Dendritic cell treated with granulocyte-macrophage colony-stimulating factor and Interleukin-4, amounts not matched to agents 40 ng/mL and 50 ng/mL, for 4 days (primary cell): ENCODE measurements at regions not wholly inside any gene's neighbourhood (a gene's known extent, or its start where the extent isn't known, plus 50 kb on each side); places are given as distances from the start of the nearest gene placed in this dataset.

ENCODE experiments used
- H3K27ac Mint-ChIP-seq: one replicate; pipeline ENCODE4 v1.8.0; 2022; ENCODE audit warnings: mild to moderate bottlenecking, mixed read lengths
- H3K27me3 Mint-ChIP-seq: one replicate; pipeline ENCODE4 v1.8.0; 2022; ENCODE audit warnings: mild to moderate bottlenecking, mixed read lengths
- H3K36me3 Mint-ChIP-seq: one replicate; pipeline ENCODE4 v1.8.0; 2022; ENCODE audit warnings: low read depth, mixed read lengths
- H3K4me1 Mint-ChIP-seq: one replicate; pipeline ENCODE4 v1.8.0; 2022; ENCODE audit warnings: low read depth, mixed read lengths
- H3K4me3 Mint-ChIP-seq: one replicate; pipeline ENCODE4 v1.8.0; 2022; ENCODE audit warnings: mild to moderate bottlenecking, moderate library complexity, mixed read lengths
- H3K9me3 Mint-ChIP-seq: one replicate; pipeline ENCODE4 v1.8.0; 2022; ENCODE audit warnings: mixed read lengths
- intact Hi-C: fragments of 100-400 bp; cut with micrococcal nuclease; formaldehyde crosslinking; loops from one replicate; pipeline ENCODE4 v1.15.0; 2022

DNA sequence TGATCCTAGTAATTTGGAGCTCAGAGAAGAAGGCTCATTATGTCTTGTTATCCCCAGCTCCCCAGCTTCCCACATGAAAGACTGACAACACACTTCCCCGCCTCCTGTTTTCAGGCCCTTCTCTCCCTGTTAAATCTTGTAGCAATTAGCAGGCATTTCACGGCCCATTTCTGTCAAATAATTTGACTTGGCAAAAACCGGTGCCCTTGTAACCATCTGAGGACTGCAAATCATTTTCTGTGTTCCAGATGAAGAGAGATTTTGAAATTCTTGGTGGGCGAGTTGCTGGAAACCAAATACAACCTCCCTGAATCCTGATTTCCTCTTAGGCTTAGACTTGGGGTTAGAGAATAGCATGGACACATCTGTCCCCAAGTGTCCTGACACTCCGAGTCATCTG is 109.7 kb downstream of the MSX2 start:
- H3K4me1 Mint-ChIP-seq = no peaks in the 10 kb centered on the region
- H3K4me3 Mint-ChIP-seq = no peak overlapping the region
- peaks cover 5% of the 10 kb centered on the region for H3K27me3 Mint-ChIP-seq
- H3K9me3 Mint-ChIP-seq = no peaks in the 10 kb centered on the region
- intact Hi-C loops = no loop called here
- no peaks in the 10 kb centered on the region for H3K36me3 Mint-ChIP-seq
- H3K27ac Mint-ChIP-seq = no peak overlapping the region

- intact Hi-C loops = no loop called here
- Mint-ChIP-seq H3K27ac (no peak overlapping the region), H3K27me3 (no peaks in the 10 kb centered on the region), H3K4me3 (no peak overlapping the region), H3K36me3 (no peaks in the 10 kb centered on the region), H3K4me1 (no peaks in the 10 kb centered on the region), H3K9me3 (no peaks in the 10 kb centered on the region)
Measured at GRCh38 chr5:174832811-174833210, 108.4 kb downstream of the MSX2 start.

DNA sequence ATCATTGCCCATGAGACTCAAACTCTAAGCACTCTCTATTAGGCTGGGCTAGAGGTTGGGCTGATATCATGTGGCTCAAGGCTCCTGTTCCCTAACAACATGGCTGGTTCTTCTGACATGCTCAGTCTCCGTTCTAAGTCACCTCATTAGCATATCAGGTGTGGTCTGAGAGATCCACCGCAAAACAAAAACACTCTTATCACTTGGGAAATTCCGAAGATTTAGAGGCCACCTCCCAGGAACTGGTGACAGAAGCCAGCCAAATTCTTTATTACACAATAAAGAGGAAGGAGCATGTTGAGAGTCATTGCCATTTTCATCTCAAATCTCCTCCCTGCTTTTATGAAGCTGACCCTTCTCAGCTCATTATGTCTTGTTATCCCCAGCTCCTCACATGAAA is 107.6 kb downstream of the MSX2 start:
- Mint-ChIP-seq H3K4me3 (no peak overlapping the region), H3K4me1 (no peaks in the 10 kb centered on the region), H3K36me3 (no peaks in the 10 kb centered on the region), H3K27me3 (no peaks in the 10 kb centered on the region), H3K9me3 (no peaks in the 10 kb centered on the region), H3K27ac (no peak overlapping the region)
- intact Hi-C loops = no loop called here

- Mint-ChIP-seq H3K27me3 (no peaks in the 10 kb centered on the region), H3K27ac (no peak overlapping the region), H3K36me3 (no peaks in the 10 kb centered on the region), H3K9me3 (no peaks in the 10 kb centered on the region), H3K4me3 (no peak overlapping the region), H3K4me1 (no peaks in the 10 kb centered on the region)
- intact Hi-C loops = no loop called here
Measured at GRCh38 chr5:174831031-174831660, 106.8 kb downstream of the MSX2 start.

DNA sequence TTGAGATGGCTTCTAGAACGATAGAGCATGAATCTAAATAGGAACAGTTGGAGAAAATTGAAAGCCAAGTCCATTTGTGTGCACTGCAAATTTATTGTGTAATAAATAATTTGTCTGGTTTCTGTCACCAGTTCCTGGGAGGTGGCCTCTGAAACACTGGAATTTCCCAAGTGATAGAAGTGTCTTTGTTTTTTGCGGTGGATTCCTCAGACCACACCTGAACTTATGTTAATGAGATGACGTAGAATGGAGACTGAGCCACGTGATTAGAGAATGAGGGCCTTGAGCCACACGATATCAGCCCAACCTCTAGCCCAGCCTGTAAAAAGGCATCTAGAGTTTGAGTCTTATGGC is 105.1 kb downstream of the MSX2 start:
- no peaks in the 10 kb centered on the region for H3K36me3 Mint-ChIP-seq
- H3K4me3 Mint-ChIP-seq = no peak overlapping the region
- H3K27ac Mint-ChIP-seq = no peak overlapping the region
- H3K4me1 Mint-ChIP-seq = no peaks in the 10 kb centered on the region
- no peaks in the 10 kb centered on the region for H3K27me3 Mint-ChIP-seq
- no peaks in the 10 kb centered on the region for H3K9me3 Mint-ChIP-seq
- intact Hi-C loops = no loop called here

DNA sequence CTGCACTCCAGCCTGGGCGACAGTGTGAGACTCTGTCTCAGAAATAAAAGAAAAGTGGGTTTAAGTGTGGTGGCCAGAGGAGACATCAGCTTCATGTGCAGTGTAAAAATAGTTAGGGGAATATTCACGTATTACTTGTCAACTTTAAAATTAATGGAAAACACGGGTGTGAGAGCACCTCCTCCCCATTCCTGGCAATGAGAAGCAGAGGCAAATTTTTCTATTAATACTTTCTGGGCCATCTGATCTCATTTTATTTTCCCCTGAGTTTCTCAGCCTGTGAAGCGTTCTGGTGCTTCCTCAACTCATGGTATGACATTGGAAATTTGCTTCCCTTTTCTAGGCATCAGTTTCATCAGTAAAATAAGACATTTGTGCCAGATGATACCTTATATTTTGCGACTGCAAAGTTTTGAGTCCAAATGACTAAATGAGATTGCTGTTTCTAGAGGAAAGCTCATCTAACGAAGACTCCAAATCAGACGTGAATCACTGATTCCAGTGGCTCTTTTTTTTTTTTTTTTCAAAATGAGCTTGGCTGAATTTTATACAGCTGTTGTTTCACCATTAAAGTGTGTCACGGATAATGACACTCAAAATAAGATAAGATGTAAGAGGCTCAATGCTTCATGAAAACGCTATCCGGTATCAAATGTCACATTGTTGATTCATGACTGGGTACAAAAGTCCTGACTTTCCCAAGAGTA is 104.6 kb downstream of the MSX2 start:
- H3K36me3 Mint-ChIP-seq = no peaks in the 10 kb centered on the region
- no peaks in the 10 kb centered on the region for H3K4me1 Mint-ChIP-seq
- H3K9me3 Mint-ChIP-seq = no peaks in the 10 kb centered on the region
- H3K27me3 Mint-ChIP-seq = no peaks in the 10 kb centered on the region
- H3K4me3 Mint-ChIP-seq = no peak overlapping the region
- no peak overlapping the region for H3K27ac Mint-ChIP-seq
- intact Hi-C loops = no loop called here

- Mint-ChIP-seq H3K4me3 (no peak overlapping the region), H3K27me3 (no peaks in the 10 kb centered on the region), H3K27ac (no peak overlapping the region), H3K9me3 (no peaks in the 10 kb centered on the region), H3K4me1 (no peaks in the 10 kb centered on the region), H3K36me3 (no peaks in the 10 kb centered on the region)
- intact Hi-C loops = no loop called here
Measured at GRCh38 chr5:174827558-174827957, 103.2 kb downstream of the MSX2 start.

GRCh38 chr5:174825587-174825986 is 101.2 kb downstream of the MSX2 start:
- H3K4me3 Mint-ChIP-seq = no peak overlapping the region
- H3K27me3 Mint-ChIP-seq = no peaks in the 10 kb centered on the region
- intact Hi-C loops = no loop called here
- H3K36me3 Mint-ChIP-seq = no peaks in the 10 kb centered on the region
- H3K9me3 Mint-ChIP-seq = no peaks in the 10 kb centered on the region
- no peak overlapping the region for H3K27ac Mint-ChIP-seq
- no peaks in the 10 kb centered on the region for H3K4me1 Mint-ChIP-seq

DNA sequence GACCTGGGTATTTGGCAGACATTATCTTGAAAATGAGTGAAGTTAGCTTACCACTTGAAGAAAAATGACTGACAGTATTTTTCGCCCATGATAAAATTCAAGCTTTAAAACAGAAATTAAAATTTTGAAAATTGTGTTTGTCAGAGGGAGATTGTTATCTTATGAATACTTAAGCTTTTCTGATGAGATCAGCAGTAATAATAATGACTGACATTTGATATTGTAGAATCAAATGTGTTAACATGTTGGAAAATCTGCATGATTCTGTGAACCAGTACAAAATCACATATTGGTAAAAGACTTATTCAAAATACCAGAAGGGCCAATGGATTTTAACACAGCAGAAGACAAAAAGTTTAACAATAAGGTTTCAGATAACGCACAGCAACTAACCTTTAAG is 94.0 kb downstream of the MSX2 start:
- Mint-ChIP-seq H3K9me3 (no peaks in the 10 kb centered on the region), H3K36me3 (no peaks in the 10 kb centered on the region), H3K27me3 (no peaks in the 10 kb centered on the region), H3K27ac (no peak overlapping the region), H3K4me1 (no peaks in the 10 kb centered on the region), H3K4me3 (no peak overlapping the region)
- intact Hi-C loops = no loop called here

DNA sequence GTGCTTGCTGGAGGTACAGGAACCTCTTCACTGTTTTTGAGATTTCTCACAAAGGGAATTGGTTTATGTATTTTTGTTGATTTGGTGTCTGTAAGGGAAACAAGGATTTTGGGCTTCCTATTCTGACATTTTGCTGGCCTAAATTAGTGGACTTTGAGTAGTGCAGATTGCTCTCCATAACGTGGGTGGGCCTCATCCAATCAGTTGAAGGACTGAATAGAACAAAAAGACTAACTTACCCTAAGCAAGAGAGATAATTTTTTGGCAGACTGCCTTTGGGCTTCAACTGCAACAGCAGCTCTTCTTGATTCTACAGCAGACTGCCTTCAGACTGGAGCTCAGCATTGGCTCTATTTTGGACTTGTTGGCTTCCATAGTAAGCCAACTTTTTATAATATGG is 93.2 kb downstream of the MSX2 start:
- Mint-ChIP-seq H3K27ac (no peak overlapping the region), H3K36me3 (no peaks in the 10 kb centered on the region), H3K4me1 (no peaks in the 10 kb centered on the region), H3K27me3 (no peaks in the 10 kb centered on the region), H3K4me3 (no peak overlapping the region), H3K9me3 (no peaks in the 10 kb centered on the region)
- intact Hi-C loops = no loop called here

DNA sequence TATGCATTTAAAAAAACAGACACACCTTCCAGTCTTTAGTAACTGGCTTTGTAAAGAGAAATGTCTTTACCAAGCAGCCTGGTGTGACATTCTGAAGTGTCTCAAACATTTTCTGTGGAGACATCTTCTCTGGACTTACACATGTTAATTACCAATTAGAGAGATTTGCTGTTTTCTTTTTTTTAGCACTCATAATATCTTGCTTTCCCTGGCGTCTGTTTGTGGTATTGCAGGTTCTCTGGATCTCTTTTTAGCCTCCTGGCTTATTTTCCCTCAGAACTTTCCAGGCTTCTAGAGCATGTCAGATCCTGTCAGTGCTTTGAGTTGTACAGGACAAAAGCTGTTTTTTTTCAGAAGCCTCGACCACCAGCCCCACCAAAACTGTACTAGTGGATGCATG is 92.5 kb downstream of the MSX2 start:
- Mint-ChIP-seq H3K4me3 (no peak overlapping the region), H3K4me1 (no peaks in the 10 kb centered on the region), H3K27ac (no peak overlapping the region), H3K36me3 (no peaks in the 10 kb centered on the region), H3K9me3 (no peaks in the 10 kb centered on the region), H3K27me3 (no peaks in the 10 kb centered on the region)
- intact Hi-C loops = no loop called here

DNA sequence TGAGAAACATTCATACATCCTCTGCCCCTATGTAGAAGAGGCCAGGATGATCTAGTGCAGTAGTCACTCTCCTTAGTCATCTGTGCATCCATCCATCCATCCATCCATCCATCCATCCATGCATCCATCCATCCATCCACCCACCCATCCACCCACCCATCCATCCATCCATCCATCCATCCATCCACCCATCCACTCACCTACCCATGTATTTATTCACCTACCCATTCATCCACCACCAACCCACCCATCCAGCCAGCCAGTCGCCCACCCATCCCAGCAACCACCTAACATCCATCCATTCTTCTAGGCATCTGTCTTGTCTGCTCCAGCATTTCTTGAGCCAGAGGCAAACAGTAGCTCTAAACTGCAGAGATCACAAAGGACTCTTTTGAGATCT is 87.1 kb downstream of the MSX2 start:
- intact Hi-C loops = no loop called here
- Mint-ChIP-seq H3K27me3 (no peaks in the 10 kb centered on the region), H3K36me3 (no peaks in the 10 kb centered on the region), H3K4me1 (no peaks in the 10 kb centered on the region), H3K9me3 (no peaks in the 10 kb centered on the region), H3K27ac (no peak overlapping the region), H3K4me3 (no peak overlapping the region)

GRCh38 chr5:174810796-174811195 is 86.4 kb downstream of the MSX2 start:
- H3K27me3 Mint-ChIP-seq = no peaks in the 10 kb centered on the region
- intact Hi-C loops = no loop called here
- no peaks in the 10 kb centered on the region for H3K9me3 Mint-ChIP-seq
- no peak overlapping the region for H3K27ac Mint-ChIP-seq
- H3K36me3 Mint-ChIP-seq = no peaks in the 10 kb centered on the region
- H3K4me1 Mint-ChIP-seq = no peaks in the 10 kb centered on the region
- no peak overlapping the region for H3K4me3 Mint-ChIP-seq

GRCh38 chr5:174807471-174807870 is 83.1 kb downstream of the MSX2 start:
- no peaks in the 10 kb centered on the region for H3K4me1 Mint-ChIP-seq
- no peaks in the 10 kb centered on the region for H3K27me3 Mint-ChIP-seq
- H3K36me3 Mint-ChIP-seq = no peaks in the 10 kb centered on the region
- intact Hi-C loops = no loop called here
- H3K9me3 Mint-ChIP-seq = peaks cover 9% of the 10 kb centered on the region
- no peak overlapping the region for H3K4me3 Mint-ChIP-seq
- H3K27ac Mint-ChIP-seq = no peak overlapping the region

DNA sequence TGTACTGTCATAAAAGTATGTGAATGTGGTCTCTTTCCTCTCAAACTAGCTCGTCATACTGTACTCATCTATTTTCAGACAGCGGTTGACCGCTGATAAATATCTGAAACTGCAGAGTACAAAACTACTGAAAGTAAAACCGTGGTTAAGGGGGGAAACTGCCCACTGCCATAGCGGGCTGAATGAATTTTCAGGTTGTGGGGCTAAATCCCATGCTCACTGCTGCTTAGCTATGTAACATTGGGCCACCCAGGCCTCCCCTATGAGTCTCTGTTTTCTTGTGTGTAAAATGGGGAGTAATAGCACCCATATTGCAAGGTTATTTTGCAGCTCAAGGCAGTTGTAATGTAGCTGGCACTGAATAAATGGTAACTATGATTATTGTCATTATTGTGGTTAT is 82.3 kb downstream of the MSX2 start:
- no peak overlapping the region for H3K27ac Mint-ChIP-seq
- intact Hi-C loops = no loop called here
- no peak overlapping the region for H3K4me3 Mint-ChIP-seq
- no peaks in the 10 kb centered on the region for H3K36me3 Mint-ChIP-seq
- peaks cover 9% of the 10 kb centered on the region for H3K9me3 Mint-ChIP-seq
- H3K27me3 Mint-ChIP-seq = no peaks in the 10 kb centered on the region
- no peaks in the 10 kb centered on the region for H3K4me1 Mint-ChIP-seq
